Fibroblast of skin of back (primary cell): ENCODE measurements at regions not wholly inside any gene's neighbourhood (a gene's known extent, or its start where the extent isn't known, plus 50 kb on each side); places are given as distances from the start of the nearest gene placed in this dataset.
A peak's percentile ranks its signal among the peaks of the same experiment; 100 is the strongest.

Source experiments
- DNase-seq: peaks from one replicate; pipeline ENCODE4 v3.0.0-alpha.2; 2013

DNA sequence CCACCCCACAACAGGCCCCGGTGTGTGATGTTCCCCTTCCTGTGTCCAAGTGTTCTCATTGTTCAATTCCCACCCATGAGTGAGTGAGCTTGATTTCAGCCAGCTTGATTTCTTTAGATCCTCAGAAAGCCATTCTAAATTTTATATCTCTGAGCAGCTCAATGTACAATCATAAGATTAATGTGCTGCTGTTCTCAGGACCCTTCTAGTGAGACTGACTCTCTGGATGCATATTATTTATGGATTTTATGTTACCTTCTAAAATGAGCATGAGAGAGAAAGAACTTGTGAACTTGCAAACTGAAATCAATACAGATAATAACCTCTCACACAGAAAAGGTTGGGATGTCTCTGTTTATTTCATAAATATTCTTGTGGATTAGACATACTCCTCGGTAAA is 1133.5 kb upstream of the TMPRSS15 start:
- DNase-seq: no peak

DNA sequence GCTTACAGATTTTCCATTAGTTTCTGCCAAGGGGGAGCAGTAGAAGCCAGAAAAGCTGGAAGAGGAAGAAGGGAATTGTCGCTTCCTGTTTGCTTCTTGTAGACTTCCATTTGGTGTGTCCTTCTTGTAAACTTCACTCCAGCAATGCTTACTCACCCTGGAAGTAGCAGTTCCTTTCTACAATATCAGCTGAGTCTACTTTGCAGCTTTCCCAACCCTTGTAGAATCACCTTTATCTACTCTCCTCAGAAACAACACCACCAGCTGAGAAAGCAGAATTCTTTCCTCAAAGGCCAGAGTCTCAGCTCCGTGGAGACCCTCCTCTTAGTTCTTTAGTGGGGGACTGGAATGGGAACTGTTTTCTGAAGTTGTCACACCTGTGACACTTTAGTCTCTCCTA is 1136.7 kb upstream of the TMPRSS15 start:
- no peak for DNase-seq

DNA sequence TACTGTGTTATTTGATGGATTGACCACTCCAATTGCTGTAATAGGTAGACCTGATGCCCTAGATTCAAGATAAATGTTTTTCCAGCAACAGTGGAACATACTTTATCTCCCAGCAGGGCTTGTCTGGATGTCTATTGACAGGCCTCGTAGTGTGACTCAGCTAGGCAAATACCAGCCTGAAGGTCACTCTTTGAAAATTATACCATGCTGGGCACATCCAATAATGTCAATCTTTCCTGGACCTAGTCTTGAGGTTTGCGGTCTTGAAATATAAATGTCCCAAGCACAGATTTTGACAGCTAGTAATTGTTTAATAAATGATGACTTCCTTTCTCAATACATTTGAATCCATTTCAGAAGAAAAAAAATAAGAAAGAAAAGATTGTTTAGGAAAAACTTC is 1138.0 kb upstream of the TMPRSS15 start:
- DNase-seq: peak; percentile 0

DNA sequence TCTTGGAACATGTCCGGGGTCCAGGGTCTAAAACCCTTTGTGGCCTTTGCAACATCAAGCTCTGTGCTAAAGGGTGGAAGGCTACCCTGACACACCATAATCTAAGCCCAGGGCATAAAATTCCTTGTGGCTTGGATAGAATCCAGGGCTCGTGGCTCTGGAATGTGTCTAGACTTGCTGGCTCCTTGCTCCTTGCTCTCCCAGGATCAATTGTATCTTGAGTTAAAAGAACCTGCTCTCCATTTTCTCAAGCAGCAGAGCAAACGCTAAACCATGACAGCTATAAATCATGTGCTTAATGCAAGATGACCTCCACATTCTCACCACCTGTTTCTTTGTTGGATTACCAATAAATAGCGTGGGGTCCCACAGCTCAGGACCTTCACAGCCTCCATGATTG is 1140.9 kb upstream of the TMPRSS15 start:
- DNase-seq: peak; percentile 17

DNA sequence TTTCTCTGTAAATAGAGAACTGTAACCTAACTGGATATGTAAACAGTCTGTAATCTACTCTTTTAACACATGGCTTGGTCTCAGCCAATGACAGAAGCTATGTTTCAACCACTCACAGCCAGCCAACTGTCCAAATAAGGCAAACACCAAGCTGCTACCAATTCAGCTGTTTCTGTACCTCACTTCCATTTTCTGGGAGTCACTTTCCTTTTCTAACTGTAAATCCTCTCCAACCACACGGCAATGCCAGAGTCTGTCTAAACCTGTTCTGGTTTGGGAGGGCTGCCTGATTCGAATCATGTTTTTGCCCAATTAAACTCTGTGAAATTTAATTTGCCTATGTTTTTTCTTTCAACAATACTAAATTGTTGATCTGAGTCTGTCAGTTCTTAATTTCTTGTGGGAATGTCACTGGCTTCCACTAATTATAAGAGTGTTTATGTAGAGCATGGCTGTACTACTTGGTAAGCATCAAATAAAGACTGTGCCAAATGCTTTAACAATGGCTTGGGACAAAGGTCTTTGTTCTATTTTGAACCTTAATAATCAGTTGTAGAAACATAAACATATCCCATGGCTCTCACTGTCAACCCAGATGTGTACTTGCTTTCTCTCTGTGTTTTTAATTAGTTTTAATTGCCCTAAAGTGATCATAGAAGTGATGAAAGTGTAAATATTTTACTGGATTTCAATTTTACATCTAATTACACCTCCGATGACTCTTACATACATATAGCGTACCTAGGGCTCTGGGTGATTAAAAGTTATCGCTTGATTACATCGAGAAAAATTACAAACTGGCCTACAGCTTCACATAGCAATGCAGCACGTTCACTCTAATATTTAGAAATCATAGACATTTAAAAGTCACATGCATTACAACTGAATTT is 1144.6 kb upstream of the TMPRSS15 start:
- DNase-seq: no peak

DNA sequence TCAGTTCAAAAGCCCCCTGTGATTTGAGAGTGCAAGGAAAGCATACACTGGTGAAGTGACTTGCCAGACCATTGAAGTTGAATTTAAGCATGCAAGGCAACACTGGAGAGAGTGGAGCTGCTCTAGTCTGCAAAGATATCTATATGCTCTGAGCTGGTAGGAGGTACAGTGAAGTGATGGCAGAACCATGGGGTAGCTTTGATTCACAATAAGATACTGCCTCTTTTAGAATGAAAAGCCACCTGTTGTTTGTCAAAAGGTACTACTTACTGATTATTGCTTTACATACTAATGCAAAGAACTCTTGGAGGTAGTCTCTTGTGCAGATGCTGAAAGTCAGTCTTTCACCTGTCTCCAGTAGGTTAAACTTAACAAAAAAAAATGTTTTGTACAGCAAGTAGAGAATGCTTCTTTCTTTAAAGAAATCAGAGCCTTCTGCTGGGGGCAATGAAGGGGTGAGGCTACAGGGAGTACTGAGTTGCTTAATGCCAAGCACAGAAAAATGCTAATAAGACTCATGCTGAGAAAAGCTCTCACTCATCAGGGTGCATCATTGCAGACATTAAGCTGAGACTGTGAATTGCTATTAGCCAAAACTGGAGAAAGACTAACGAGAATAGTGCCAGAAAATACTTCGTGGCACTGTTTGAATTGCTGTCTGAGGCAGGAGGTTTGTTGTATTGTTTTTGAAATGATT is 1150.5 kb upstream of the TMPRSS15 start:
- no peak for DNase-seq

DNA sequence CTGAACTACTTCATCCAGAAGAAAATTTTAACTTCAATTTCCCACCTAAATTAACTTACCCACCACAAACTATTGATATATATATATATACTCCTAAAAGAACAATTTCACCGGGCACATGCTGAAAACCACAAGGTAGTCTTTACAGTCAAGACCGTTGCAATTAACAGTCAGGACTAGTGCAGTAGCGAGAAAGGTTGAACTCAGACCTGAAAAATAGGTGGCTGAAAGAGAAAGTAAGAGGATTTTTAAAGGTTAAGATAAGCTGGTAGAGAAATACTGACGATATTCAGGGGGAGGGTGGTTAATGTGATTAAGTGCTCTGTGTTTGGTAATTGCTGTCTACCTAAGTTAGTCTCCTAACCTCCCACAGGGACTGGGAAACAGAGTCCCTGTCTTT is 1153.5 kb upstream of the TMPRSS15 start:
- no peak for DNase-seq

DNA sequence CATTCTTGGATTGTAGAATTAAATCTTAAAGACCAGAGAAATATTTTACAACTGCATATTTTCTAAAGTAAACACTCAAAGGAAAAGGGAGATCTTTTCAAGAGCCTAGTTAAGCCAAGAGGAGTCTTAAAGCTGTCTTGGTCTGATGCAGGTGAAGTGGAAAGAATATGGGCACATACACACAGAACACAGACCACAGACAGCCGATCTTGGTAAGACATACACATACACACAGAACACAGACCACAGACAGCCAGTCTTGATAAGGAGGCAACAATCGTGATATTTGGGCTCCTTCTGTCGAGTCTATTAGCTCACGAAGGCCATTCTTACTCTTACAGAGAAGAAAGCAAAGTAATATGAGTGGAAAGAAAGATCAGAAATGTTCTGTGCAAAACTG is 1153.9 kb upstream of the TMPRSS15 start:
- no peak for DNase-seq

DNA sequence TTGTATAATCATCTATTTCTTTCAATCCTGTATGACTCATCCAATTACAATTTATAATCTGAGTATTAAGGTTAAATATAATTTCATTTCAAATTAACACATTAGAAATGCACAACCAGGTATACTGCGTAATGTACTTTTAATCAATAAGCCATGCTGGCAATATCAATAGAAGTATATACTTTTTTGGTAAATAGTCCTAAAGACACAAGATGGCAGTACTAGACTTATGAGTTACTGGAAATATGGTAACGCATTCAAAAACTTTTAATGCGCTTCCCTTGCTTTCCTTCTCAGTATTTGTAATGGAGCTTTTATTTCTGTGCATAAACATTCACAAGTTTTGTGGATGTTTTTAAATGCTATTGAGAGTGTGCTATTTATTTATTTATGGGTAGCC is 1162.0 kb upstream of the TMPRSS15 start:
- no peak for DNase-seq

DNA sequence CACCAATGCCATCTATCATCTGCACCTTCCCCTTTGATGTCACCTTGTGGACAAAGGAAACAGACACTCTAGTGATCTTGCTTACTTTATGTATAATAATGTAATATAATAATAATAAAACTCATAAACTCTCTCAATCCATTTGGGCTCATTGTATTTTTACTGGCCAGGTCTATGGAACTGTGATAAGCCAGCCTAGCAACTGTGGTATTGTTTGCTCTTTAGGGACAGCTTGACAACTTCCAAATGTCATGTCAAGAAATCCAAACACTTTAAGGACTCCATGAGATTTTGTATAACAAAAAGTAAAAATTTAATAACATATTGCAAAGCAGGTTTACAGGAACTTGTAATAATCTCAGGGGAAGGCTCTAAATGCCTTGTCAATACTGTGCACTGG is 1163.4 kb upstream of the TMPRSS15 start:
- DNase-seq: no peak

DNA sequence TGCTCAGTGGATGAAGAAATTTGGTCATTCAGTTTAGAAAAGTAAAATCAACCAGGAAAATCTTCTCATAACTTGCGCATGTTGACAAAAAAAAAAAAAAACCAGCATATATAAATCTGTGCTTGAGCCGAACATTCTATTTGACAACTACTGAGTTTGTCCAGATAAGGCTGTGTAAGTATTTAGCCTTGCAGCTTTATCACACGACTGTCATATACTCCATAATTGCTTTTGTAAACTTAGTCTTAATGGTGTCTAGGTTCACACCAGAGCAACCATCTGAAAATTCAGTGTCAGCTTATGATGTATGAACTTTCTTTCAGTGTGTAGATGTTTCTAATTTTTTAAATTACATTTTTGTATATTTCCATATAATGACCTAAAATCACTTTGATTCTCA is 1173.8 kb upstream of the TMPRSS15 start:
- DNase-seq: no peak

DNA sequence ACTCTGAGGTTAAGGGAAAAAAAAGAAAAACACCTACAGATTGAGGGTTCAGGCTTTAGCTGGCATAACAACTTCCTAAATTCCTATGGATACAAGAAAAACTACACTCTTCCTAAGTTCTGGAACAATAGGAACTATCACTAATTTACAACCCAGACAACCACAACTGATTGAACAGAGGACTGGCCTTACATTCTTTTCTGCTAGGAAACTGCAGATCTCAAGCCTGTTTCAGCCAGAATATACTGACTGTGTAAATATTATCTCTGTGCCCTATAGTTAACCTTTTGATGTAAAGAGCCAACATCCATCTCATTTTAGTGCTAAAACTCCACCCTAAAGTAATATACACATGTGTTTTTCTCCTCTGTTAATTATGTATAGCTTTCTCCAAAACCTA is 1186.5 kb upstream of the TMPRSS15 start:
- DNase-seq: no peak

DNA sequence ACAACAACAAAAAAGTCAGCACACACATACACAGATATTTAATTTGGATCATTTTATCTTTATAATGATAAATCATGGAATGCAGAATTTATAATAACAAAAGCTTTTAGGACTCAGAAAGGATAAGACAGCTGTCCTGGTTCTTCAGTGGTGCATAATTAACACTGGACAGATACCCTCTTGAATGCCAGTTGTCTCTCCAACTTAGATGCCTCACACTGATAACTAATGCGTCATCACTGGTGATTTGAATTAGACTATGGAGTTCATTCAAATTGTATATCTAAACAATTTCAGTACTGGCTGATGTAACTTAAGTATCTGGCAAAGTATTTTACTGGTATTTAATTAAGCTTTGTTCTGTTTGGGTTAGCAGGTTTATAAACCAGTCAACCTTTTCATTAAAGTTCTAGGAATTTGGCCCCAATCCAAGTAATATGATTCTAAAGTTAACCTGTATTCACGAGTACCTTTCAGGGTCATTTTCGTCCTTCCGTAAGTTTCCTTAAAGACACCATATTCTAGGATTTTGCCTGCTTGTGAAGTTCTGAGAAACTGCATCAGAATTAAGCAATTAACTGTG is 1199.5 kb upstream of the TMPRSS15 start:
- no peak for DNase-seq

DNA sequence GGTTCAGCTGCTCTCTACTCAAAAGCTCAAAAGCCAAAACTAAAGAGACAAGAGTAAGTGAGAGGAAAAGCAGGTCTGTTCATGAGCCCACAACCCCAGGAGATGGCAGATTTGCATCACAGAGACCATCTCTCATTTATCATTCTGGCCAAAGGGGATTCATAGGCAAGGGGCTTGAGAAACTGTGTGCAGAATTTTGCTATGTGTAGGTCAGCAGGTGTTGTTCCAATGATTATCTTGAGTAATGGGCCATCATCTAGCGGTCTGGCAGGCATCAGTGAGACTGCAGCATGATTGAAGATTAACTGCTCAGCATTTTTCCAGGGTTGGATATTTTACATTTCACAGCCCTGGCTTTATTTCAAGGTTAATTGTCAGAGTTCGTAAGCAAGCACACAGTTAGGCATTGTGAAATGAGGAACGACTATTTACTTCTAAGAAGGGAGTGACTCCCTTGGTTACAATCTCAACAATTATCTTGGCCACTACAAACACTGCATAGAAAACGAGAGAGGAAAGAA is 1204.6 kb upstream of the TMPRSS15 start:
- no peak for DNase-seq

DNA sequence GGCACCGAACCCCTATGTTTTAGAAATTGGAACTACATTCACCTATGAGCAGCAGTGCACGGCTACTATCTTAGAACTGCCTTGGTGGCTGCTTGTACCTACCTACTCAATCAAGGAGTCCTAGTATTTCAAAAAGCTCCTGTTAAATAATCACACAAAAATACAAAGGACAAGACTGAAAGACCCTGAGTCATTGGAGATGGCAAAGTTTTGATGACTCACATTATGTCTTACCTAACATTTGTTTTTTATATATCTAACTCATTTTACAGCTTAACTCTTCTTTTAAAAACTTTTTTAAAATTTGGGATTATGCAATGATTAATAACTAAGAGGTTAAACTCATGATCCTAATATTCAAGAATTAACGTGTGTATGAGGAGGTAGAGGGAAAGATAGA is 1206.0 kb upstream of the TMPRSS15 start:
- no peak for DNase-seq

DNA sequence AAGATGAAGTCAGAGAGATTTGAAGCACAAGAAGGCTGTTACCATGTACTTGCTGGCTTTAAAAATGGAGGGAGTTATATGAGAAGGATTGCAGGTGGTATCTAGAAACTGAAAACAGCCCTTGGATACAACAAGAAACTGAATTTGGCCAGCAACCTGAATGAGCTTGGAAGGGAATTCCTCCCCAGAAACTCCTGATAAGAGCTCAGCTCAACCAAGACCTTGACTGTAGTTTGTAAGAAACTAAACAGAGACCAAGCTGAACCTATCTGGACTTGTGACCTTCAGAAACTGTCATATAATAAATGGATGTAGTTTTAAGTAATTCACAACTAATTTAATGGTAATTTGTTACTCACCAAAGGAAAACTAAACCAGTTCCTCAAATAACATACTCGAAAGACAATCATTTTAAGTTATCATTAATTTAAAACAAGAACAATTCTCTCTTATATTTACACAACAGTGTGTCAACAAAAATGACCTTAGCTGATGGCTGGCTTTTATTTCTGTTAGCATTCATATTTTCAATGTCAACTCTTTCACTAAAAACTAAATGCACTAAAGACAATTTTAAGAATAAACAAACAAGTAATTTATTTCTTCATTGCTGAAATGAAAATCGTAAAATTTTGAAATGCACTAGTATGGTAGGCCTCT is 1218.4 kb upstream of the TMPRSS15 start:
- DNase-seq: no peak

DNA sequence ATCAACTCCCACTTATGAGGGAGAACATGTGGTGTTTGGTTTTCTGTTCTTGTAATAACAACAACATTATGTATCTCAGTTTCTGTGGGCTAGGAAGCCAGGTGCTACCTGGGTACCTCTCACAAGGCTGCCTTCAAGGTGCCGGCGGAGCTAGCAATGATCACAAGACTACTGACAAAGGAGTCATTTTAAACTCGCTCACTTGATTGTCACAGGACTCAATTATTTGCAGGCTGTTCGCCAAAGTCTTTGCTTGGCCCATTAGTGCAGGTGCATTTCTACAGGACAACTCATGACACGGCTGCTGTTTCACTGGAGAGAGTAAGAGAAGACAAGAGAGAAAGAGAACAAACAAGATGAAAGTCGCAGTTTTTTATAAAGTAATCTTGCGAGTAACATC is 1237.4 kb upstream of the TMPRSS15 start:
- DNase-seq: no peak

DNA sequence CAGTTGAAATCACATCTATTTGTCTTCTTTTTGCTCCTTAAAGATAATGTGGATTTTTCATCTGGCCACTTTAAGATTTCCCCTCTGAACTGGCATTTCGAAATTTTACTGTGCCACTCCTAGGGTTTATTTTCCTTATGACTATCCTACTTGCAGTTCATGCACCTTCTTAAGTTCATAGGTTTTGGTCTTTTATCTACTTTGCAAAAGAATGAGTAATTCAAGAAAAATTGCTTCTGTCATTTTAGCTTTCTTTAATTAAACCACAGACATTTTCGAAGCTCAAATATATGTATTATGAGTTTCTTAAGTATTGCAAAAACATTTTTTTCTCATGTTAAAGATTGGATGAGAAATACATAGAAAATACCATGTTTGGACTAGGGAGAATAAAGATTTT is 1244.8 kb upstream of the TMPRSS15 start:
- peak; percentile 7 for DNase-seq

DNA sequence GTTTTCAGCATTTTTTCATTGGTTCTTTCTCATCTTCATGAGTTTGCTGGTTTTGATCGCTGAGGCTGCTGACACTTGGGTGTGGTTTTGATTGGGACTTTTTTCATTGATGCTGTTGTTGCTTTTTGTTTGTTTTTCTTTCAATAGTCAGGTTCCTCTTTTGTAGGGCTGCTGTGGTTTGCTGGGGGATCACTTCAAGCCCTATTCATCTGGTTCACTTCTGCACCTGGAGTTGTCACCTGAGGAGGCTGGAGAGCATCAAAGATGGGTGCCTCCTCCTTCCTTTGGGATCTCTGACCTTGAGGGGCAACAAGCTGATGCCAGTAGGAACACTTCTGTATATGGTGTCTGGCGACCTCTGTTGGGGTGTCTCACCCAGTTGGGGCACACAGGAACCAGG is 1279.9 kb upstream of the TMPRSS15 start:
- DNase-seq: no peak

DNA sequence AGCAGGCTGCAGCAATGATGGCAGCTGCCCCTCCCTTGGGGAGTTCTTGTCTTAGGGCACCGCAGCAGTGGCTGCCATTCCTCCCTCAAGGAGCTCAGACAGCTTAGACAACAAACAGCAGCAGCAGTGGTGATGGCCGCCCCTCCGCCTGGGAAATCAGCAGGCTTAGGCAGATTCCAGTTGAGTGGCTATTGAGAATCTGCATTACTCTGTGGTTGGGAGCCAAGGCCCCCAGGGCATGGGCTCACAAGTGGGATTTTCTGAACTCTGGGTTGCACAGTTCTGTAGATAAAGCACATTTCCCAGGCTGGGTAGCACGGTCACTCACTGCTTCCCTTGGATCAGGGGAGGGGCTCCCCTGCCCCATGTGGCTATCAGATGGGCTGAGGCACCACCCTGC is 1280.7 kb upstream of the TMPRSS15 start:
- no peak for DNase-seq

DNA sequence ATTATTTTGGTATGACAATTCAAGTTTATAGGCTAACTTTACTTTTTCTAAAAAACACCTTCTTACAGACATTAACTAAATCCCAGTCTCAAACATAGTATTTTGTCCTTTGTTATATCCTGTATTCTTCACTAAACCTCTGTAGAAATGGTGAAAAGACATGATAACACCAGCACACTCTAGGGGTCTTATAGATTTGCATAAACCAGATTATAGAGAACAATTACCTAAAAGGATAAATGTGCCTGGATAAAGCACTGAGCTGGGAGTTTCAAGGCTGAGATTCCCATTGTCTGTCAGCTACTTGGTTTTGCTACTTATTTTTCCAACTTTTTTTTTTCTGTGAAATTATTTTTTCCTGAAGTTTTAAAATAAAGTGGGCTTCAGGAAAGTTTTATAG is 1288.6 kb upstream of the TMPRSS15 start:
- DNase-seq: no peak

DNA sequence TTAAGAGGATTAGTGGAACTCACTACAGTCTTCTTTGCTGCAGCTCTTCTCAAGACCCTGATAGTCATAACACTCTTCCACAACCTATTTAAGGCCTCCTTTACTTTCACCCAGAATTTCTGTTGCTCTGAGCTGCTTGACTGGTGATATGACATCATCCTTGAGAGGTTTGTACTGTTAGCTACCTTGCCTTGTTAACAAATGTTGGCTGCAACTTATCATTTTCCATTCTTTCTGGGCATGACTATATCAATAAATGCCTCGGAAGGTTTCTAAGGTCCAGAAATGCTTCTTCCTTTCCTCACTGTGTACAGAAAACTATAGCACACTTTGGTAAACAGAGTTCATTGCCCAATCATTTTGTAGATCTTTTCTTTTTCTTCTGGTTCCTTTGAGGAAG is 1292.2 kb upstream of the TMPRSS15 start:
- no peak for DNase-seq

DNA sequence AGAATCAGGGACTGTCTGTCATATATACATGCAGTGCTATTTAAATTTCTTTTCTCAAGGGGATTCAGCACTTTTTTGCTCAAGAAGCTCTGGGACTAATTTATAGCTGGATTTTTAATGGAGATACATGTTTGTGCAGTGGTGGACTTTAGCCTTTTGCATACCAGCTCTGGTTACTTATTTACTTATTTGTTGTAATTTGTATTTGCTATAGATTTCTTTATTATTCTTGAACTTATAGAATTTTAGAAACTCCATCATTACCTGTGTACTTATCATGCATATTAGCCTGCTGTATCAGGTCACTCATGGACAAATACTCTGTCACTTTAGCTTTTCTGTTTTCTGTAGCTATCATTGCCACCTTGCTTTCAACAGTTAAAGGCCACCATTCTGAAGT is 1296.9 kb upstream of the TMPRSS15 start:
- no peak for DNase-seq
